HTR-8/SVneo (cell line): ENCODE measurements at regions not wholly inside any gene's neighbourhood (a gene's known extent, or its start where the extent isn't known, plus 50 kb on each side); places are given as distances from the start of the nearest gene placed in this dataset.
"Not testable (repeated sequence)": the region's sequence is repeated elsewhere in the genome, so short reads cannot be mapped to it uniquely, and the experiment has no call there.

ENCODE experiments used
- DNase-seq: peaks from one replicate; pipeline ENCODE4 v3.0.0; 2011; ENCODE audit warnings: low spot score, mixed read lengths; ENCODE audit not compliant: insufficient read length
- FAIRE-seq: peaks from 2 replicates; lab custom pipeline; 2011; peaks lifted over from hg19 to GRCh38; lab: Jason Lieb, UNC

- DNase-seq (no peak), FAIRE-seq (no peak)
These were observed 356.4 kb upstream of the CCNH start for GRCh38 chr5:87769157-87769556.

- no peak for DNase-seq
- no peak for FAIRE-seq
These were observed 355.5 kb upstream of the CCNH start for GRCh38 chr5:87768190-87768589.

GRCh38 chr5:87765009-87765408 is 352.3 kb upstream of the CCNH start:
- FAIRE-seq (no peak), DNase-seq (no peak)

GRCh38 chr5:87762631-87763030 is 349.9 kb upstream of the CCNH start:
- no peak for FAIRE-seq
- no peak for DNase-seq

GRCh38 chr5:87756951-87757350 is 344.2 kb upstream of the CCNH start:
- DNase-seq (no peak), FAIRE-seq (no peak)

- DNase-seq: no peak
- FAIRE-seq: no peak
These were observed 342.6 kb upstream of the CCNH start for GRCh38 chr5:87755360-87755759.

GRCh38 chr5:87754009-87754757 is 341.5 kb upstream of the CCNH start:
- DNase-seq: no peak
- FAIRE-seq: no peak

- DNase-seq: no peak
- FAIRE-seq: no peak
These were observed 339.6 kb upstream of the CCNH start for GRCh38 chr5:87752362-87752761.

GRCh38 chr5:87751824-87752223 is 339.1 kb upstream of the CCNH start:
- DNase-seq (no peak), FAIRE-seq (no peak)

GRCh38 chr5:87746891-87747377 is 334.2 kb upstream of the CCNH start:
- FAIRE-seq (no peak), DNase-seq (no peak)

- FAIRE-seq (no peak), DNase-seq (no peak)
These were observed 333.6 kb upstream of the CCNH start for GRCh38 chr5:87746341-87746740.

GRCh38 chr5:87741881-87742280 is 329.2 kb upstream of the CCNH start:
- no peak for FAIRE-seq
- no peak for DNase-seq

GRCh38 chr5:87735923-87736322 is 323.2 kb upstream of the CCNH start:
- FAIRE-seq (no peak), DNase-seq (no peak)

- DNase-seq: no peak
- no peak for FAIRE-seq
These were observed 321.2 kb upstream of the CCNH start for GRCh38 chr5:87733897-87734296.

- DNase-seq (no peak), FAIRE-seq (no peak)
These were observed 320.4 kb upstream of the CCNH start for GRCh38 chr5:87732875-87733768.

GRCh38 chr5:87729781-87730180 is 317.1 kb upstream of the CCNH start:
- FAIRE-seq (no peak), DNase-seq (no peak)

GRCh38 chr5:87722286-87722685 is 309.6 kb upstream of the CCNH start:
- DNase-seq: no peak
- no peak for FAIRE-seq

- DNase-seq, FAIRE-seq: not testable (repeated sequence)
These were observed 305.6 kb upstream of the CCNH start for GRCh38 chr5:87718224-87718925.

- DNase-seq (no peak), FAIRE-seq (no peak)
These were observed 305.0 kb upstream of the CCNH start for GRCh38 chr5:87717761-87718160.

GRCh38 chr5:87705876-87706275 is 293.1 kb upstream of the CCNH start:
- FAIRE-seq: no peak

GRCh38 chr5:87686975-87687374 is 274.2 kb upstream of the CCNH start:
- DNase-seq: no peak
- FAIRE-seq: no peak

More at GRCh38 chr5:87705876-87706275, 293.1 kb upstream of the CCNH start:
- DNase-seq: no peak
